Activated CD8-positive, alpha-beta T cell treated with anti-CD3 and anti-CD28 coated beads, Interleukin-2, amount 10 ng/mL, durations not matched to agents 7 days and 5 days (primary cell): ENCODE measurements at regions not wholly inside any gene's neighbourhood (a gene's known extent, or its start where the extent isn't known, plus 50 kb on each side); places are given as distances from the start of the nearest gene placed in this dataset.

Experiments used
- ATAC-seq: fragments of 150-1000 bp; cut with Tn5 transposase; one replicate; pipeline ENCODE4 v1.10.0; 2021; ENCODE audit warnings: moderate library complexity
- CTCF ChIA-PET: fragments of 350-600 bp; sonication (Branson Sonifier 250); formaldehyde crosslinking; loops from one replicate; lab custom pipeline; 2021; ENCODE audit warnings: antibody characterized with exemption; lab: Charles Lee
- POLR2A ChIA-PET: fragments of 350-600 bp; sonication (Branson Sonifier 250); formaldehyde crosslinking; loops from one replicate; lab custom pipeline; 2021; ENCODE audit warnings: antibody characterized with exemption; lab: Charles Lee
- DNase-seq: peaks from one replicate; pipeline ENCODE4 v3.0.0-alpha.2; 2020
- H3K27ac Mint-ChIP-seq: one replicate; pipeline ENCODE4 v1.8.0; 2021; ENCODE audit warnings: mild to moderate bottlenecking, mixed read lengths
- H3K27me3 Mint-ChIP-seq: one replicate; pipeline ENCODE4 v1.8.0; 2021; ENCODE audit warnings: low read depth, mixed read lengths
- H3K36me3 Mint-ChIP-seq: one replicate; pipeline ENCODE4 v1.8.0; 2021; ENCODE audit warnings: low read depth, mixed read lengths
- H3K4me1 Mint-ChIP-seq: one replicate; pipeline ENCODE4 v1.8.0; 2021; ENCODE audit warnings: low read depth, mixed read lengths
- H3K4me3 Mint-ChIP-seq: one replicate; pipeline ENCODE4 v1.8.0; 2021; ENCODE audit warnings: mild to moderate bottlenecking, mixed read lengths
- H3K9me3 Mint-ChIP-seq: one replicate; pipeline ENCODE4 v1.8.0; 2022; ENCODE audit warnings: mixed read lengths; ENCODE audit not compliant: insufficient read depth

DNA sequence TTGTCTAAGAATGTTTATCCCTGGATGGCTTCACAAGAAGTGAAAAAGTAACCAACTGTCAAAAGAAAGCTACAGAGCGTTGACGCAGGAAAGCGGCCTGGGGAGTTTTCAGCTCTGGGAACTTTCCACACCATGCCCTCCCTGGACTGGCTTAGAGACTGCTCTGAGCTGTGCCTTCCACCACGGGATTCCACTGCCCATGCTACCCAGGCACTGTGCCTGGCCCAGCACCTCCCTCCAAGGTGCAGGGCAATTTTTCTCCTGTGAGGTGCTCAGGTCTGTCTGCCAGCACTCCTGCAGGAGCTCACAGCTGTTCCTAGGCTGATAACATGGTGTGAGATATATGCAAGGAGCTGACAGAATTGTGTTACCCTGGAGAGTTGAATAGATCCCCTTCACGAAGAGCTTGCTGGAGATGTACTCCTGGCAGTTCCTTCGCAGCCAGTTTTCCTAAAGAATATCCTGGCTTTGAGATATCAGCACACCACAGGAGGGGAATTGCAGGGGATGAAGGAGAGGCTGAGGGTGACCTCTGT is 258.3 kb upstream of the B3GAT1 start:
- no peaks in the 10 kb centered on the region for H3K36me3 Mint-ChIP-seq
- no peaks in the 10 kb centered on the region for H3K9me3 Mint-ChIP-seq
- ATAC-seq (no peak), DNase-seq (no peak)
- H3K27ac Mint-ChIP-seq = no peak overlapping the region
- CTCF ChIA-PET = no interaction called here
- POLR2A ChIA-PET = no interaction called here
- H3K4me1 Mint-ChIP-seq = no peaks in the 10 kb centered on the region
- peaks cover 6% of the 10 kb centered on the region for H3K27me3 Mint-ChIP-seq
- H3K4me3 Mint-ChIP-seq = no peak overlapping the region

DNA sequence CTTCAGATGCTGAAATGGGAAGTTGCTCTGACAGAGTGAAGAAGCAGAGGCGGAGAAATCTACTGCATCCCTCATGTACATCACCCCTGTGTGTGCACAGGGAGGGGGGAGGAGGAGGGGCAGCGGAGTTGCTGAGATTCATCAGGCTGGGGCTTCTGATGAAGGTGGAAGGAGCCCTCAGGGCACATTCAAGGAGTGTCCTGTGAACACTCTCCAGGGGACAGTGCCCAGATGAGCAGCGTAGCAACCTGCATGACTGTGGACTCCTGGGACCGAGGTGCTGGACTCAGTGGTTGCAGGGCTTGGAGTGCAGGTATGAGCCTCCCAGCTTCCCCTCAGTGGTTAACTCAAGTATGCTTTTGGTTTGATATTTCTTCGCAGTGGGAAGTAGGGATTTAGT is 257.8 kb upstream of the B3GAT1 start:
- CTCF ChIA-PET = no interaction called here
- H3K4me1 Mint-ChIP-seq = no peaks in the 10 kb centered on the region
- POLR2A ChIA-PET = no interaction called here
- DNase-seq (no peak), ATAC-seq (no peak)
- no peaks in the 10 kb centered on the region for H3K36me3 Mint-ChIP-seq
- no peak overlapping the region for H3K27ac Mint-ChIP-seq
- no peak overlapping the region for H3K4me3 Mint-ChIP-seq
- no peaks in the 10 kb centered on the region for H3K9me3 Mint-ChIP-seq
- H3K27me3 Mint-ChIP-seq = peaks cover 6% of the 10 kb centered on the region

DNA sequence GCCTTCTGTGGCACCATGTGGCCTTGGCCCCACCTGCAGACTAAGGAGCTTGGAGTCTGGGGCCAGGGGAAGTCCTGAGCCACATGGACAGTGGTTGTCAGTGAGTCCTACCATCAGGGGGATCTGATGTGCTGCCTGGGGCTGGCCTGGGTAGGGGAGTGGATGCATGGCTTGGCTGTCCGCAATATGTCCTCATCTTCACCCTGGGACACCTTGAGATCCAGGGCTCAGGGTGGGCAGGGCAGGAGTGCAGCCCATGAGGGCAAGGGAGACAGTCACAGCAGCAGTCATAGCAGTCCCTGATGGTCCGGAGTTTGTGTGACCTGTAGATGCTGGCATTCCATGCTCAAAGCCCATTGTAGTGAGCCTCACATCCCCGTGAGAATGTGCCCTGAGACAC is 256.8 kb upstream of the B3GAT1 start:
- DNase-seq = no peak
- H3K4me3 Mint-ChIP-seq = no peak overlapping the region
- no peaks in the 10 kb centered on the region for H3K9me3 Mint-ChIP-seq
- CTCF ChIA-PET = no interaction called here
- ATAC-seq = no peak
- H3K4me1 Mint-ChIP-seq = no peaks in the 10 kb centered on the region
- POLR2A ChIA-PET = no interaction called here
- peaks cover 6% of the 10 kb centered on the region for H3K27me3 Mint-ChIP-seq
- no peak overlapping the region for H3K27ac Mint-ChIP-seq
- H3K36me3 Mint-ChIP-seq = no peaks in the 10 kb centered on the region

DNA sequence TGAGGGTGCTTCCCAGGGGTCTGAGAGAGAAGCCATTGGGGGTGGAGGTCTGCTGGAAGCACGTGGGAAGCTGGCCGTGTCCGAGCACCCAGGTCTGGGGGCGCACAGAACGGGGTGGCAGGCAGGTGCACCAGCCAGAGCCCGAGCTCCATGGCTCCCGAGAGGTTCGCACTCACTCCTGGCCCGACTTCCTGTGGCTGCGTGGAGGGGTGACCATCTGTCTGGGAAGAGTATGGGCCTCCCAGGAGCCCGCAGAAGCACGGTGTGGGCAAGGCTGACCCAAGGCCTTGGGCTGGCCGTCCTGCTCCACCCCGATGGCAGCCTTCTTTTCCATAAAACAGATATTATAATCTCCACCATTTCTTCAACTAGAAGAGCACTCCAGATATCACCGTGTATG is 256.0 kb upstream of the B3GAT1 start:
- no peak overlapping the region for H3K27ac Mint-ChIP-seq
- H3K27me3 Mint-ChIP-seq = peaks cover 2% of the 10 kb centered on the region
- no peaks in the 10 kb centered on the region for H3K4me1 Mint-ChIP-seq
- no peaks in the 10 kb centered on the region for H3K36me3 Mint-ChIP-seq
- no peak for DNase-seq
- POLR2A ChIA-PET = no interaction called here
- ATAC-seq = no peak
- H3K4me3 Mint-ChIP-seq = no peak overlapping the region
- CTCF ChIA-PET = no interaction called here
- H3K9me3 Mint-ChIP-seq = no peaks in the 10 kb centered on the region

DNA sequence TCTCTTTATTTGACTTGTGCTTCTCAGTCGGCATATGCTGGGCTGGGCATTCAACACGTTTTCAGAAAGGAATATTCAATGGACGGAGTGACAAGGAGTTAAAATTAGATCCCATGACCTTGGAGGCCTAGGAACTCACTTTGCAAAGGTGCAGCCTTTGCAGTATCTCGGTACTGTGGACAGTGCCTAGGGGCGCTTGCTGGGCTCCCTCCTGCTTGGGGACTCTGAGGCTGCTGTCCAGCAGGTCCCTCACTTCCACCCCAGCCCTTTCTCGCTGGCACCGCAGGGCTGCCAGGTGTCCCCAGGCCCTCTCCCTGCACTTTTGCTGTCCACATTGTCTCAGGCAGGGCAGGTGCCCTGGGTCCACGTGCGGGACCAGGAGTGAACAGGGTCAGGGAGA is 255.5 kb upstream of the B3GAT1 start:
- no peak for DNase-seq
- Mint-ChIP-seq H3K36me3 (no peaks in the 10 kb centered on the region), H3K27ac (no peak overlapping the region), H3K9me3 (no peaks in the 10 kb centered on the region), H3K4me1 (no peaks in the 10 kb centered on the region), H3K4me3 (no peak overlapping the region), H3K27me3 (peaks cover 2% of the 10 kb centered on the region)
- ChIA-PET POLR2A (no interaction called here), CTCF (no interaction called here)
- no peak for ATAC-seq

DNA sequence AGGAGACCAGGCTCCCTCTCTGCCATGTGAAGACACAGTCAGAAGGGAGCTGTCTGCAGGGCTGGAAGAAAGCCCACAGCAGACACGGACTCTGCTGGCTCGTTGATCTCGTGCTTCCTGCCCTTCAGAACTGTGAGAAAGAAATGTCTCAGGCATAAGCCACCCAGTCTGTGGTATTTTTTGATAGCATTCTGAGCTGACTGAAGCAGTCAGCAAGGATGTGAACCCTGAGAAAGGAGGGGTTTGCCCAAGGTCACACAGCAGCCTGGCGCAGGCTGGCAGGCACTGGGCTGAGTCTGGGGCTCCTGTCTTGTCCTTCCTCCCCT is 255.1 kb upstream of the B3GAT1 start:
- ATAC-seq (no peak), DNase-seq (no peak)
- H3K27me3 Mint-ChIP-seq = peaks cover 2% of the 10 kb centered on the region
- H3K36me3 Mint-ChIP-seq = no peaks in the 10 kb centered on the region
- no peaks in the 10 kb centered on the region for H3K9me3 Mint-ChIP-seq
- no peaks in the 10 kb centered on the region for H3K4me1 Mint-ChIP-seq
- H3K4me3 Mint-ChIP-seq = no peak overlapping the region
- no peak overlapping the region for H3K27ac Mint-ChIP-seq
- POLR2A ChIA-PET = no interaction called here
- CTCF ChIA-PET = no interaction called here

DNA sequence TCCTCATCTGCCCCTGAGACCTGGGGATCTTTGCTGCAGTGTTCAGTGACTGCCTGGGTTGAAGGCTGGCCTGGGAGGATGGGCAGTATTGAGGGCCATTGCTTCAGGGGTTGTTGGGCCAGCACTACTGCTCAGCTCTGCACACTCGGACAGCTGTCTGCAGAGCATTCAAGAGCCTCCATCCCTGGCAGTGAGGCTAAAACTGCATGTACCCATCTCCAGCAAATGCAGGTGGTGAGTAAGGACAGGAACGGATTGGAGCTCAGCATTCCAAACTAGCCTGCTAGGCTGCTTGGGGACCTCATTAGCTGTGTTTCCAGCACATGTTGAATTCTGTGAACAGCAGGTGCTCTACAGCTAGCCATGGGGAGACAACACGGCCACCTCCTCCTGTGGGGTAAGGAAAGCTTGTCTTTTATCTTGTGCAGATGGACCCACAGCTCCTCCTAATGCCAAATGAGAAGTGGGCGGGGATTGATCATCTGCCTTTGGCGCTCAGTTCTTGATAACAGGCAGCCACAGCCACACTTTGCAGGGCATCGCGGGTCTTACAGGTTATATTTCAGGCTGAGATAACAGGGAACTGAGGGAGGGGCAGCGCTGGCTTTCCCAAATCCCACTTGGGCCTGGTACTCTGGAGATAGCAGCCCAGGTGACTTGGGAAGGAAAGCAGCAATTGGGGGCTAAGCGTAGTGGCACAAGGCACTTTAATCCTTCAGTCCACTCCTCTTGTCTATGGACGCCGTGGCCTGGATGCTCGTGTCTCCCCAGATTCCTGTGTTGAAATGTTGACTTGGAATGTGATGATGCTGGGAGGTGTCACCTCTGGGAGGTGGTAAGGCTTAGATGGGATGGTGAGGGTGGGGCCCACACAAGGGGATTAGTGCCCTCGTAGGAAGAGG is 254.5 kb upstream of the B3GAT1 start:
- no peak overlapping the region for H3K27ac Mint-ChIP-seq
- peak; percentile 1 for DNase-seq
- H3K36me3 Mint-ChIP-seq = no peaks in the 10 kb centered on the region
- no peak for ATAC-seq
- no peak overlapping the region for H3K4me3 Mint-ChIP-seq
- H3K9me3 Mint-ChIP-seq = no peaks in the 10 kb centered on the region
- H3K4me1 Mint-ChIP-seq = no peaks in the 10 kb centered on the region
- ChIA-PET CTCF (no interaction called here), POLR2A (no interaction called here)
- peaks cover 2% of the 10 kb centered on the region for H3K27me3 Mint-ChIP-seq

DNA sequence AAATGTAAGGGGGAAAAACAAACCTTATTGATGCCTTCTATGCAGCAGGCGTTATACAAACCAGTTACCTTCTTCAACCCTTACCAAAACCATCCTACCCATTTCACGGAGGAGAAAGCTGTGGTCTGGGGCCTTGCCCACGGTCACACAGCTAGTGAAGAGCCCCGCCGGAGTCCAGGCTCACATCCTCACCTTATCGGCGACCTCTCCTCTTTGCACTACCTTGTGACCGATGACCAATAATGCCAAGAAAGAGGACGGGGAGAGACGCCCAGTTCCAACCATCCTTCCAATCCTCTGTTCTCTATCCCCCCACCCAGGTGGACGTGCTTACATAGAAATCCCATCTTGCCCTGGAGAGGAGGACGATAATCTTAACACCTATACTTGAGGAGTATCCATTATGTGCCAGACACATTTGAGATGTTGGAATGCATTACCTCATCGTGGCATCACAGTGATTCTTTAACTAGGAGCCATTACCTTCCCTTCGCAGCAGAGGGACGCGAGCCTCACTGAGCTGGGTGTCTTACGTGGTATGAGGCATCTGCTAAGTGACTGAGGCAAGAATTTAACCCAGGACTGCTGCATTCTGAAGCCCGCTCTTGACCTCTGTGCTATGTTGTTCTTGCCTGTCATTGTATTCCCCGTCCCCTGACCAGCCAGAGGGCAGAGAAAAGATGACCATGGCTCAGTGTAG is 253.7 kb upstream of the B3GAT1 start:
- ChIA-PET POLR2A (no interaction called here), CTCF (no interaction called here)
- DNase-seq (peak; percentile 3), ATAC-seq (no peak)
- Mint-ChIP-seq H3K9me3 (no peaks in the 10 kb centered on the region), H3K27me3 (no peaks in the 10 kb centered on the region), H3K27ac (no peak overlapping the region), H3K4me1 (no peaks in the 10 kb centered on the region), H3K36me3 (no peaks in the 10 kb centered on the region), H3K4me3 (no peak overlapping the region)

DNA sequence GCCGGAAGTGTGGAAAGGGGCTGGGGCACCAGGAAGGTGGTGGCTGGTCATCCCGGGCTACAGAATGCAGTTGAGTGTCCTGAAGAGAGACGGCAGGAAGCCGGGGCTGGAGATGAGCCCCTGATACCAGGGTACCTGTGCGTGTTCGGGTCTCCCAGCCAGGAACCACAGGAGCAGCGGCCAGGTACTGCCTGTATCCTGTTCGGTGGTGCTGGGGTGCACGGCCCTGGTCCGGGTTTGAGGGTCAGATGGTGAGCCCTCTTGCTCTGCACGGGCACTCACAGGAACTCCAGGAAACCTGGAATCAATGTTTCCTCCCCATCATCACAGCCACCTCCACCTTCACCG is 253.1 kb upstream of the B3GAT1 start:
- H3K4me3 Mint-ChIP-seq = no peak overlapping the region
- H3K27ac Mint-ChIP-seq = no peak overlapping the region
- ChIA-PET CTCF (no interaction called here), POLR2A (no interaction called here)
- no peaks in the 10 kb centered on the region for H3K27me3 Mint-ChIP-seq
- H3K4me1 Mint-ChIP-seq = no peaks in the 10 kb centered on the region
- ATAC-seq = no peak
- DNase-seq = peak; percentile 9
- no peaks in the 10 kb centered on the region for H3K36me3 Mint-ChIP-seq
- H3K9me3 Mint-ChIP-seq = no peaks in the 10 kb centered on the region

DNA sequence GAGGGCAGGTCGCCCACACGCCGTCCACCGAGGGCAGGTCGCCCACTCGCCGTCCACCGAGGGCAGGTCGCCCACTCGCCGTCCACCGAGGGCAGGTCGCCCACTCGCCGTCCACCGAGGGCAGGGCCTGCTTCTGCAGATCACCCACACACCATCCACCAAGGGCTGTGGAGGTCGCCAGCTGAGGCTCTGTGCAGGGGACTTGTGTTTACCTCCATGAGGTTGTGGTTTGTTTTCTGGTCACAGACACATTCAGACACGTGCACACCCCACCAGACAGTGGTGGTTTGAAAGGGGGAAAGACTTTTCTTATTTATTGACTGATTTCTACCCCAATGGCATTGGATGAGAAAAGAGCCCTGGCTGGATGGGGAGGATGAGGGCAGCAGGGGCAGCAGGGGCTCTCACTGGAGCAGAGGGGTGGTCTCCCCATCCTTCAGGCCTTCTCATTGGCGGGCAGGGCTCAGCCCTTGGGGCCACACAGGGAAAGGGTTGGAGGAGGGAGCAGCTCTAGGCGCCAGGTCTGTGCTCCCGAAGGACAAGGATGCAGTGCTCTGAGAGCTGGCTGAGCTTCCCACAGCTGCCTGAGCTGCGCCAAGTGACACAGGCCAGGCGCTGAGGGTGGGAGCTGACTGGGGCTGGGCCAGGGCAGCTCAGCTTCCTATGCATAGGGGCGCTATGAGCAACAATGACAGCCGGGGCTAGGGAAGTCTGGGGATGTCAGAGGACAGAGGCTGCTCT is 252.6 kb upstream of the B3GAT1 start:
- Mint-ChIP-seq H3K4me3 (no peak overlapping the region), H3K27ac (no peak overlapping the region), H3K9me3 (no peaks in the 10 kb centered on the region), H3K4me1 (no peaks in the 10 kb centered on the region), H3K27me3 (no peaks in the 10 kb centered on the region), H3K36me3 (no peaks in the 10 kb centered on the region)
- ChIA-PET CTCF (no interaction called here), POLR2A (no interaction called here)
- ATAC-seq (no peak), DNase-seq (no peak)

DNA sequence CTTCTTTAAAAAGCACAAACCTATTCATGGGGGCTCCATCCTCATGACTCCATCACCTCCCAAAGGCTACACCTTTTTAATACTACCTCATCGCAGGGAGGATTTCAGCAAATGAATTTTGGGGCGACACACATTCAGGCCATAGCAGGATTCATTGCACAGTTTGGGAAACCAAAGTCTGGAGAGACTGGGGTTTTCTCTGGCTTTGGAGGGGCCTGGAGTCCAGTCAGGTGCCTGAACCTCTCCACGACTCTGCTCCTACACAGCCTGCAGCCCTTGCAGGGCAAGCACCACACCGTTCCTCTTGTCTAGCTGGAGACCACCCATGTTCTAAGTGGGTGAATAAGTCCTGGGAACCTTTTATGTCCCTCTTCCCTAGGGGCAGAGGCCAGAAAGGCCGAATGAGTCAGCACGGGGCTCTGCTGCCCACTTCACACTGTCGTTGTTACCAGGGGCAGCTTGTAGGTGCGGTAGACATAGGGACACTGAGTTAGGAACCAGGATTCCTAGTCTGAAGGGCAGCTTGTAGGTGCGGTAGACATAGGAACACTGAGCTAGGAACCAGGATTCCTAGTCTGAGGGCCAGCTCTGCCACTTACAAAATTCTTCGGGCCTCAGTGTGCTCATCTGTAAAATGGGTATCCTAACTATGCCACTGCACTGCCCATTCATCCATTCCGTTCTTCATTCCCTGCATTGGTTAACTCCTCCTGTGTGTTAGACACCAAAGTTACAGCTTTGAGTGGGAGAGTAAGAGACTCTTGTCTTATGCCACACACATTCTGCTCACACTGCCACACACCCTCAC is 251.7 kb upstream of the B3GAT1 start:
- CTCF ChIA-PET = no interaction called here
- Mint-ChIP-seq H3K36me3 (no peaks in the 10 kb centered on the region), H3K9me3 (no peaks in the 10 kb centered on the region), H3K4me1 (no peaks in the 10 kb centered on the region), H3K4me3 (no peak overlapping the region), H3K27ac (no peak overlapping the region), H3K27me3 (no peaks in the 10 kb centered on the region)
- POLR2A ChIA-PET = no interaction called here
- peak; percentile 6 for DNase-seq
- ATAC-seq = no peak
